HEK293 (cell line): ENCODE measurements at regions not wholly inside any gene's neighbourhood (a gene's known extent, or its start where the extent isn't known, plus 50 kb on each side); places are given as distances from the start of the nearest gene placed in this dataset.

ENCODE experiments used
- CTCF ChIA-PET: fragments of 350-600 bp; formaldehyde crosslinking; extraction: SDS; loops from one replicate; lab custom pipeline; 2021; ENCODE audit warnings: antibody characterized with exemption; lab: Yijun Ruan, JAX
- POLR2A ChIA-PET: fragments of 300-600 bp; formaldehyde crosslinking; extraction: SDS; loops from one replicate; lab custom pipeline; 2020; ENCODE audit warnings: antibody characterized with exemption, inconsistent platforms; lab: Yijun Ruan, JAX
- H3K27ac ChIP-seq: fragments of 200-500 bp; sonication (Bioruptor generic); 2 replicates; pipeline ENCODE4 v1.5.1; 2014; ENCODE audit warnings: low read depth, low read length, control low read depth, inconsistent platforms; ENCODE audit errors: extremely low read depth
- H3K36me3 ChIP-seq, 2 experiments: fragments of 200-500 bp in 1 of 2; sonication (Bioruptor generic) in 1 of 2; 1 replicate in 1 of 2; 2 replicates in 1 of 2; pipeline ENCODE4 v1.5.1; 2014 to 2017; ENCODE audit warnings: inconsistent platforms in 2 of 2, low read length in 2 of 2; ENCODE audit not compliant: control insufficient read depth in 2 of 2, insufficient read depth in 1 of 2
- H3K4me1 ChIP-seq: fragments of 200-500 bp; sonication (Bioruptor generic); 2 replicates; pipeline ENCODE4 v1.5.1; 2014; ENCODE audit warnings: mild to moderate bottlenecking, low read length, inconsistent platforms; ENCODE audit not compliant: control insufficient read depth, insufficient read depth
- H3K4me3 ChIP-seq: 2 replicates; pipeline ENCODE4 v1.5.1; 2011; ENCODE audit warnings: low read depth, mild to moderate bottlenecking, control low read depth, low read length, moderate library complexity
- H3K9me3 ChIP-seq: fragments of 200-500 bp; sonication (Bioruptor generic); 2 replicates; pipeline ENCODE4 v1.5.1; 2014; ENCODE audit warnings: low read depth, low read length, inconsistent platforms; ENCODE audit not compliant: control insufficient read depth, insufficient read depth
- SP2 ChIP-seq: fragments of 450-650 bp; formaldehyde crosslinking; IDR thresholded peaks from 2 replicates; pipeline ENCODE4 v1.5.1; 2016; ENCODE audit warnings: missing biosample characterization, missing genetic modification characterization
- SP3 ChIP-seq: fragments of 450-650 bp; formaldehyde crosslinking; IDR thresholded peaks from 2 replicates; pipeline ENCODE4 v1.5.1; 2016; ENCODE audit warnings: missing biosample characterization, missing genetic modification characterization
- ZBTB1 ChIP-seq: fragments of 450-650 bp; formaldehyde crosslinking; IDR thresholded peaks from 2 replicates; pipeline ENCODE4 v1.5.1; 2016; ENCODE audit warnings: missing biosample characterization, missing genetic modification characterization
- ZFP3 ChIP-seq: fragments of 450-650 bp; formaldehyde crosslinking; IDR thresholded peaks from 2 replicates; pipeline ENCODE4 v1.5.1; 2016; ENCODE audit warnings: low read depth, missing biosample characterization, missing genetic modification characterization
- ZNF10 ChIP-seq: fragments of 450-650 bp; formaldehyde crosslinking; IDR thresholded peaks from 2 replicates; pipeline ENCODE4 v1.5.1; 2017; ENCODE audit warnings: missing biosample characterization, missing genetic modification characterization
- ZNF202 ChIP-seq: fragments of 450-650 bp; formaldehyde crosslinking; IDR thresholded peaks from 2 replicates; pipeline ENCODE4 v1.5.1; 2016; ENCODE audit warnings: missing biosample characterization, missing genetic modification characterization, borderline replicate concordance
- ZNF248 ChIP-seq: fragments of 450-650 bp; formaldehyde crosslinking; IDR thresholded peaks from 2 replicates; pipeline ENCODE4 v1.5.1; 2017; ENCODE audit warnings: missing biosample characterization, missing genetic modification characterization
- ZNF510 ChIP-seq: fragments of 450-650 bp; formaldehyde crosslinking; IDR thresholded peaks from 2 replicates; pipeline ENCODE4 v1.5.1; 2018; ENCODE audit warnings: mild to moderate bottlenecking, missing genetic modification characterization, missing biosample characterization; ENCODE audit not compliant: insufficient replicate concordance
- ZNF521 ChIP-seq: fragments of 450-650 bp; formaldehyde crosslinking; IDR thresholded peaks from 2 replicates; pipeline ENCODE4 v1.5.1; 2017; ENCODE audit warnings: missing biosample characterization, mild to moderate bottlenecking, missing genetic modification characterization
- ZNF555 ChIP-seq: fragments of 450-650 bp; formaldehyde crosslinking; conservative IDR thresholded peaks from 2 replicates; pipeline ENCODE4 v1.5.1; 2017; ENCODE audit warnings: missing biosample characterization, mild to moderate bottlenecking, missing genetic modification characterization, inconsistent platforms
- ZNF571 ChIP-seq: fragments of 450-650 bp; formaldehyde crosslinking; IDR thresholded peaks from 2 replicates; pipeline ENCODE4 v1.5.0; 2017; ENCODE audit warnings: missing biosample characterization, missing genetic modification characterization
- ZNF621 ChIP-seq: fragments of 450-650 bp; formaldehyde crosslinking; IDR thresholded peaks from 2 replicates; pipeline ENCODE4 v1.5.1; 2017; ENCODE audit warnings: missing biosample characterization, missing genetic modification characterization
- ZNF624 ChIP-seq: fragments of 450-650 bp; formaldehyde crosslinking; IDR thresholded peaks from 2 replicates; pipeline ENCODE4 v1.5.1; 2017; ENCODE audit warnings: missing biosample characterization, missing genetic modification characterization
- ZNF629 ChIP-seq: fragments of 450-650 bp; formaldehyde crosslinking; IDR thresholded peaks from 2 replicates; pipeline ENCODE4 v1.5.1; 2017; ENCODE audit warnings: missing biosample characterization, missing genetic modification characterization
- ZNF837 ChIP-seq: fragments of 450-650 bp; formaldehyde crosslinking; IDR thresholded peaks from 2 replicates; pipeline ENCODE4 v1.5.1; 2016; ENCODE audit warnings: missing biosample characterization, missing genetic modification characterization
- TF ChIP-seq, protein P1 (sequence below): fragments of 450-650 bp; formaldehyde crosslinking; IDR thresholded peaks from 2 replicates; pipeline ENCODE4 v1.5.1; 2016; ENCODE audit warnings: missing biosample characterization, missing genetic modification characterization
- TF ChIP-seq, protein P2 (sequence below): fragments of 450-650 bp; formaldehyde crosslinking; IDR thresholded peaks from 2 replicates; pipeline ENCODE4 v1.5.0; 2017; ENCODE audit warnings: missing biosample characterization, missing genetic modification characterization, borderline replicate concordance
- TF ChIP-seq, protein P3 (sequence below): fragments of 450-650 bp; formaldehyde crosslinking; IDR thresholded peaks from 2 replicates; pipeline ENCODE4 v1.5.1; 2016; ENCODE audit warnings: missing biosample characterization, missing genetic modification characterization
- TF ChIP-seq, protein P4 (sequence below): fragments of 450-650 bp; formaldehyde crosslinking; IDR thresholded peaks from 2 replicates; pipeline ENCODE4 v1.5.1; 2016; ENCODE audit warnings: missing biosample characterization, missing genetic modification characterization

DNA sequence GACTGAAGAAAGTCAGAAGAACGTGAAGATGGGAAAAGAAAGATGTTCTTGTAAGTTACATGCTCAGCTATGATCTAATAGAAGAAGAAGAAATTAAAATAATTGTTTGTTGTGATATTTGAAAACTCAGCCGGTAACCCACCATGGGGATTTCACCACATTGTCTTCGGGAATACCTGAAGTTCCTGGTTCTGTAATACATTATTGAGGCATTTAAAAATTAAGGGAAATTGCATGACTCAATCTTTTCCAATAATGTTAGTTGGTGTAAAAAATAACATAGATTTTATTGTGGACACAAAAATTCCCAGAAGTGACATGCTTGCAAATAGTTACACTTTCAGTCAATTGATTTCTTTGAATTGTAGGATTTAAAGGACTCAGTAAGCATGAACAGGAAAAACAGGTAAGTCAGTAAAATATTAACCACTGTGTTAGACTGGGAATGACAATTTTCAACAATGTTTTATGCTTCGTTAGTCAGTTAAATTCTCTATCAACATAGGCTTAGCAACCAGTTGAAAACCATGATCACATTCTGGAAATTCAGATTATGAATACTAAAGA is 745.1 kb downstream of the LTN1 start:
- no peaks in the 10 kb centered on the region for H3K9me3 ChIP-seq
- no peaks in the 10 kb centered on the region for H3K36me3 ChIP-seq
- TF ChIP-seq, protein P1, sequence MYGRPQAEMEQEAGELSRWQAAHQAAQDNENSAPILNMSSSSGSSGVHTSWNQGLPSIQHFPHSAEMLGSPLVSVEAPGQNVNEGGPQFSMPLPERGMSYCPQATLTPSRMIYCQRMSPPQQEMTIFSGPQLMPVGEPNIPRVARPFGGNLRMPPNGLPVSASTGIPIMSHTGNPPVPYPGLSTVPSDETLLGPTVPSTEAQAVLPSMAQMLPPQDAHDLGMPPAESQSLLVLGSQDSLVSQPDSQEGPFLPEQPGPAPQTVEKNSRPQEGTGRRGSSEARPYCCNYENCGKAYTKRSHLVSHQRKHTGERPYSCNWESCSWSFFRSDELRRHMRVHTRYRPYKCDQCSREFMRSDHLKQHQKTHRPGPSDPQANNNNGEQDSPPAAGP (tag by site-specific recombination) = no peak
- TF ChIP-seq ZNF10 (tag by site-specific recombination) (no peak), SP3 (tag by site-specific recombination) (no peak), ZNF629 (tag by site-specific recombination) (no peak), ZNF510 (tag by site-specific recombination) (no peak), ZNF202 (no peak), ZNF555 (tag by site-specific recombination) (no peak), ZNF621 (tag by site-specific recombination) (no peak), ZNF837 (no peak), ZNF248 (no peak)
- TF ChIP-seq, protein P2, sequence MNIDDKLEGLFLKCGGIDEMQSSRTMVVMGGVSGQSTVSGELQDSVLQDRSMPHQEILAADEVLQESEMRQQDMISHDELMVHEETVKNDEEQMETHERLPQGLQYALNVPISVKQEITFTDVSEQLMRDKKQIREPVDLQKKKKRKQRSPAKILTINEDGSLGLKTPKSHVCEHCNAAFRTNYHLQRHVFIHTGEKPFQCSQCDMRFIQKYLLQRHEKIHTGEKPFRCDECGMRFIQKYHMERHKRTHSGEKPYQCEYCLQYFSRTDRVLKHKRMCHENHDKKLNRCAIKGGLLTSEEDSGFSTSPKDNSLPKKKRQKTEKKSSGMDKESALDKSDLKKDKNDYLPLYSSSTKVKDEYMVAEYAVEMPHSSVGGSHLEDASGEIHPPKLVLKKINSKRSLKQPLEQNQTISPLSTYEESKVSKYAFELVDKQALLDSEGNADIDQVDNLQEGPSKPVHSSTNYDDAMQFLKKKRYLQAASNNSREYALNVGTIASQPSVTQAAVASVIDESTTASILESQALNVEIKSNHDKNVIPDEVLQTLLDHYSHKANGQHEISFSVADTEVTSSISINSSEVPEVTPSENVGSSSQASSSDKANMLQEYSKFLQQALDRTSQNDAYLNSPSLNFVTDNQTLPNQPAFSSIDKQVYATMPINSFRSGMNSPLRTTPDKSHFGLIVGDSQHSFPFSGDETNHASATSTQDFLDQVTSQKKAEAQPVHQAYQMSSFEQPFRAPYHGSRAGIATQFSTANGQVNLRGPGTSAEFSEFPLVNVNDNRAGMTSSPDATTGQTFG = no peak
- TF ChIP-seq, protein P3, sequence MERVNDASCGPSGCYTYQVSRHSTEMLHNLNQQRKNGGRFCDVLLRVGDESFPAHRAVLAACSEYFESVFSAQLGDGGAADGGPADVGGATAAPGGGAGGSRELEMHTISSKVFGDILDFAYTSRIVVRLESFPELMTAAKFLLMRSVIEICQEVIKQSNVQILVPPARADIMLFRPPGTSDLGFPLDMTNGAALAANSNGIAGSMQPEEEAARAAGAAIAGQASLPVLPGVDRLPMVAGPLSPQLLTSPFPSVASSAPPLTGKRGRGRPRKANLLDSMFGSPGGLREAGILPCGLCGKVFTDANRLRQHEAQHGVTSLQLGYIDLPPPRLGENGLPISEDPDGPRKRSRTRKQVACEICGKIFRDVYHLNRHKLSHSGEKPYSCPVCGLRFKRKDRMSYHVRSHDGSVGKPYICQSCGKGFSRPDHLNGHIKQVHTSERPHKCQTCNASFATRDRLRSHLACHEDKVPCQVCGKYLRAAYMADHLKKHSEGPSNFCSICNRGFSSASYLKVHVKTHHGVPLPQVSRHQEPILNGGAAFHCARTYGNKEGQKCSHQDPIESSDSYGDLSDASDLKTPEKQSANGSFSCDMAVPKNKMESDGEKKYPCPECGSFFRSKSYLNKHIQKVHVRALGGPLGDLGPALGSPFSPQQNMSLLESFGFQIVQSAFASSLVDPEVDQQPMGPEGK (tag by site-specific recombination) = no peak
- no peaks in the 10 kb centered on the region for H3K4me1 ChIP-seq
- no peak overlapping the region for H3K4me3 ChIP-seq
- no peak overlapping the region for H3K27ac ChIP-seq
- CTCF ChIA-PET = no interaction called here
- POLR2A ChIA-PET = no interaction called here

DNA sequence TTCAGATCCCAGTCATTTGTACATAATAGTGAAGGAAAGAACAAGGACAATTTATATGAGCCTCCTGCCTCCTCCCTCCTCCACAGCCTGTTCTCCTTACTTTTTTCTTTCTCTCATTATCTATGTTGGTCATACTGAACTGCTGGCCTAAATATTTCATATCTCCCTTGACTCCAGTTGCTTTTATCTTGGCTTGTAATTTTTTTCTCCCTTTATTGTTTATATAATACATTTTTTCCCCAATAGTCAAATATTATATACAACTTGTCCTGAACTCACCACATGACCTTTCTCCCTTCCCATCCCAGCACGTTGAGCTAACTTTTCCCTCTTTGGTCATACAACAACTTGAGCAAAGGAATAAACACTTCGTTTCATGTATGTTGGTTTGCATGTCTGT is 752.1 kb downstream of the LTN1 start:
- ChIA-PET CTCF (no interaction called here), POLR2A (no interaction called here)
- no peaks in the 10 kb centered on the region for H3K4me1 ChIP-seq
- H3K36me3 ChIP-seq = no peaks in the 10 kb centered on the region
- H3K27ac ChIP-seq = no peak overlapping the region
- H3K9me3 ChIP-seq = no peaks in the 10 kb centered on the region
- H3K4me3 ChIP-seq = no peak overlapping the region
- TF ChIP-seq ZNF521 = no peak
- TF ChIP-seq ZNF510 (tag by site-specific recombination) = no peak
- no peak for TF ChIP-seq ZNF624 (tag by site-specific recombination)
- no peak for TF ChIP-seq ZBTB1 (tag by site-specific recombination)
- no peak for TF ChIP-seq ZFP3 (tag by site-specific recombination)

DNA sequence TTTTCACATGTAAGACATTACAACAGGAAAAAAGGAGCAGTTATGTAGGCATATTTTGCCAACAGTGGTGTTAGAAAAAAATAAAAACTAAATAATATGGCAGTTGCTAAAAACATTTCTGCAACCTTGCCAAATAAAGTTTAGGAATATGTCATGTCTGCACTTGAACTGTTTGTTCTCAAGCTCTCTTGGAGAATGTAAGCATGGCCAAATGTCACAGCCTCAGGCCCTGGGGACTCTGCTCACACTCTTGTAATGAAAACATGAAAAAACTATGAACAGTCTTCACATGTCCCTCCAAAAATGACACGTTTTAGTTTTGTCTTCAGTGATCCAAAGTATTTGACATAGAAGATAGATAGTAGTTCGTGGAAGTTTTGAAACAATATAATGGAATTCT is 753.3 kb downstream of the LTN1 start:
- no peak overlapping the region for H3K27ac ChIP-seq
- no peaks in the 10 kb centered on the region for H3K9me3 ChIP-seq
- H3K4me3 ChIP-seq = no peak overlapping the region
- H3K4me1 ChIP-seq = no peaks in the 10 kb centered on the region
- ChIA-PET CTCF (interaction anchor here (0.5 to 0.7 kb wide), 2 partner anchors 17 to 683 kb away, joined by 3 read pairs; no protein-coding TSS in a partner anchor), POLR2A (no interaction called here)
- no peaks in the 10 kb centered on the region for H3K36me3 ChIP-seq
- TF ChIP-seq ZNF571 (tag by site-specific recombination) = no peak
- TF ChIP-seq, protein P4, sequence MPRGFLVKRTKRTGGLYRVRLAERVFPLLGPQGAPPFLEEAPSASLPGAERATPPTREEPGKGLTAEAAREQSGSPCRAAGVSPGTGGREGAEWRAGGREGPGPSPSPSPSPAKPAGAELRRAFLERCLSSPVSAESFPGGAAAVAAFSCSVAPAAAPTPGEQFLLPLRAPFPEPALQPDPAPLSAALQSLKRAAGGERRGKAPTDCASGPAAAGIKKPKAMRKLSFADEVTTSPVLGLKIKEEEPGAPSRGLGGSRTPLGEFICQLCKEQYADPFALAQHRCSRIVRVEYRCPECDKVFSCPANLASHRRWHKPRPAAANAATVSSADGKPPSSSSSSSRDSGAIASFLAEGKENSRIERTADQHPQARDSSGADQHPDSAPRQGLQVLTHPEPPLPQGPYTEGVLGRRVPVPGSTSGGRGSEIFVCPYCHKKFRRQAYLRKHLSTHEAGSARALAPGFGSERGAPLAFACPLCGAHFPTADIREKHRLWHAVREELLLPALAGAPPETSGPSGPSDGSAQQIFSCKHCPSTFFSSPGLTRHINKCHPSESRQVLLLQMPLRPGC (tag by site-specific recombination) = no peak
- TF ChIP-seq SP2 = no peak
